SK-N-SH (cell line): ENCODE measurements at regions not wholly inside any gene's neighbourhood (a gene's known extent, or its start where the extent isn't known, plus 50 kb on each side); places are given as distances from the start of the nearest gene placed in this dataset.

Source experiments
- CHD2 ChIP-seq: fragments of 150-350 bp; IDR thresholded peaks from 2 replicates; pipeline ENCODE4 v1.6.1; 2018; ENCODE audit warnings: low read length; ENCODE audit not compliant: partially characterized antibody
- CTCF ChIP-seq: fragments of 200-600 bp; sonication (generic); IDR thresholded peaks from 2 replicates; pipeline ENCODE4 v1.6.1; 2017; ENCODE audit warnings: antibody characterized with exemption, mild to moderate bottlenecking, moderate library complexity
- EP300 ChIP-seq, 2 experiments: IDR thresholded peaks; 2 replicates each; pipeline versions ENCODE4 v1.4.0 to v1.6.1; 2012; ENCODE audit warnings: borderline replicate concordance in 1 of 2, low read depth in 1 of 2, low read length in 1 of 2
- FOSL2 ChIP-seq: IDR thresholded peaks from 2 replicates; pipeline ENCODE4 v1.4.0; 2012; ENCODE audit warnings: low read depth, mild to moderate bottlenecking, moderate library complexity, borderline replicate concordance
- JUND ChIP-seq: IDR thresholded peaks from 2 replicates; pipeline ENCODE4 v1.4.0; 2012
- MAX ChIP-seq: IDR thresholded peaks from 2 replicates; pipeline ENCODE4 v1.4.0; 2012; ENCODE audit warnings: low read depth
- NFIC ChIP-seq: IDR thresholded peaks from 2 replicates; pipeline ENCODE4 v1.4.0; 2012; ENCODE audit warnings: borderline replicate concordance
- REST ChIP-seq: IDR thresholded peaks from 2 replicates; pipeline ENCODE4 v1.6.1; 2012; ENCODE audit warnings: mild to moderate bottlenecking, low read depth, low read length, moderate library complexity
- RFX5 ChIP-seq: IDR thresholded peaks from 2 replicates; pipeline ENCODE4 v1.6.1; 2012; ENCODE audit warnings: mild to moderate bottlenecking, improper control_type of control experiment, low read length
- SMC3 ChIP-seq: IDR thresholded peaks from 2 replicates; pipeline ENCODE4 v1.6.1; 2012; ENCODE audit warnings: low read depth, low read length, improper control_type of control experiment
- TAF1 ChIP-seq: IDR thresholded peaks from 2 replicates; pipeline ENCODE4 v1.6.1; 2012; ENCODE audit warnings: low read depth, mild to moderate bottlenecking, low read length, moderate library complexity, borderline replicate concordance
- TCF12 ChIP-seq: IDR thresholded peaks from 2 replicates; pipeline ENCODE4 v1.4.0; 2012
- USF2 ChIP-seq: fragments of 150-350 bp; IDR thresholded peaks from 2 replicates; pipeline ENCODE4 v1.6.1; 2017; ENCODE audit warnings: antibody characterized with exemption, low read length, low read depth, borderline replicate concordance

- no peak for TF ChIP-seq TAF1
- no peak for TF ChIP-seq JUND
- no peak for TF ChIP-seq RFX5
- TF ChIP-seq NFIC, result no peak
- no peak for TF ChIP-seq EP300 (IDR thresholded peaks at IDR 0.05; ENCODE audit: borderline replicate concordance in 1 of 2, low read depth in 1 of 2, low read length in 1 of 2)
- no peak for TF ChIP-seq CTCF
- TF ChIP-seq REST, result no peak
- no peak for TF ChIP-seq TCF12
- TF ChIP-seq FOSL2, result no peak
- no peak for TF ChIP-seq MAX
- no peak for TF ChIP-seq CHD2
- TF ChIP-seq USF2, result no peak
- TF ChIP-seq SMC3, result no peak
Measured at GRCh38 chr2:53331667-53332066, 435.9 kb upstream of the CHAC2 start.
